Activated naive CD8-positive, alpha-beta T cell treated with anti-CD3 and anti-CD28 coated beads, Interleukin-2, amount 10 ng/mL, durations not matched to agents 7 days and 5 days (primary cell): ENCODE measurements at regions not wholly inside any gene's neighbourhood (a gene's known extent, or its start where the extent isn't known, plus 50 kb on each side); places are given as distances from the start of the nearest gene placed in this dataset.
"Not testable (repeated sequence)": the region's sequence is repeated elsewhere in the genome, so short reads cannot be mapped to it uniquely, and the experiment has no call there.

Source experiments
- ATAC-seq: fragments of 150-1000 bp; cut with Tn5 transposase; one replicate; pipeline ENCODE4 v1.10.0; 2021; ENCODE audit warnings: low read depth, moderate library complexity
- POLR2A ChIA-PET: fragments of 350-600 bp; sonication (Branson Sonifier 250); formaldehyde crosslinking; loops from one replicate; lab custom pipeline; 2021; ENCODE audit warnings: antibody characterized with exemption; lab: Charles Lee
- DNase-seq: peaks from one replicate; pipeline ENCODE4 v3.0.0; 2021
- H3K27ac Mint-ChIP-seq: one replicate; pipeline ENCODE4 v1.8.0; 2022; ENCODE audit warnings: mild to moderate bottlenecking, mixed read lengths
- H3K27me3 Mint-ChIP-seq: one replicate; pipeline ENCODE4 v1.8.0; 2022; ENCODE audit warnings: mild to moderate bottlenecking, moderate library complexity, mixed read lengths
- H3K36me3 Mint-ChIP-seq: one replicate; pipeline ENCODE4 v1.8.0; 2021; ENCODE audit warnings: mild to moderate bottlenecking, mixed read lengths
- H3K4me1 Mint-ChIP-seq: one replicate; pipeline ENCODE4 v1.8.0; 2021; ENCODE audit warnings: mixed read lengths
- H3K4me3 Mint-ChIP-seq: one replicate; pipeline ENCODE4 v1.8.0; 2022; ENCODE audit warnings: mild to moderate bottlenecking, moderate library complexity, mixed read lengths
- H3K9me3 Mint-ChIP-seq: one replicate; pipeline ENCODE4 v1.8.0; 2021; ENCODE audit warnings: mixed read lengths

DNA sequence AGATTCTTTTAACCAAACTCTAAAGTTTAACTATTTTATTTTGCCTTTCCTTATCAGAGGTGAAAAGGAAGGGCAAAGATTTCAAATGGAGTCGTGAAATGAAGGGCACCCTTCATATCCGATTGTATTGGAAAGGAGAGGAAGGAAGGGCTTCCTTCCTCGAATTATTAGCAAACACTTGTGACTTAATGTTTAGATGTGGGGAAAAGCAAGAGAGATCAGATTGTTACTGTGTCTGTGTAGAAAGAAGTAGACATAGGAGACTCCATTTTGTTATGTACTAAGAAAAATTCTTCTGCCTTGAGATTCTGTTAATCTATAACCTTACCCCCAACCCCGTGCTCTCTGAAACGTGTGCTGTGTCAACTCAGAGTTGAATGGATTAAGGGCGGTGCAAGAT, 291.5 kb downstream of the ABCC12 start:
- H3K27me3 Mint-ChIP-seq, H3K36me3 Mint-ChIP-seq, H3K9me3 Mint-ChIP-seq, ATAC-seq, POLR2A ChIA-PET, H3K4me1 Mint-ChIP-seq, H3K4me3 Mint-ChIP-seq, DNase-seq, H3K27ac Mint-ChIP-seq: not testable (repeated sequence)

DNA sequence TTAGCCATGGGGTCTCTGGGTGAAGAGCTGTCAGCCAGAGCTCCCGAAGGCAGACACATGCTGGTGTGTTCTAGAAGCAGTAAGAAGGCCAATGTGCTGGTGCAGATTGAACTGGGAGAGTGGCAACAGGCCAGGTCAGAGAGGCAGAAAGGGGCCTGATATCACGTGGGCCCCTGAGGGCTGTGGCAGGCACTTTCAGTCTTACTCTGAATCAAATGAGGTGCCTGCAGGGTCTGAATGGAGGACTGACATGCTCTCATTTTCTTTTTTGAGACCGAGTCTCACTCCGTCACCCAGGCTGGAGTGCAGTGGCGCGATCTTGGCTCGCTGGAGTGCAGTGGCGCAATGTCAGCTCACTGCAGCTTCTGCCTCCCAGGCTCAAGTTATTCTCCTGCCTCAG, 293.8 kb downstream of the ABCC12 start:
- Mint-ChIP-seq H3K9me3 (no peaks in the 10 kb centered on the region), H3K27me3 (peaks cover 2% of the 10 kb centered on the region), H3K4me3 (no peak overlapping the region), H3K27ac (no peak overlapping the region), H3K36me3 (no peaks in the 10 kb centered on the region), H3K4me1 (no peaks in the 10 kb centered on the region)
- ATAC-seq (no peak), DNase-seq (no peak)
- POLR2A ChIA-PET, result no interaction called here

DNA sequence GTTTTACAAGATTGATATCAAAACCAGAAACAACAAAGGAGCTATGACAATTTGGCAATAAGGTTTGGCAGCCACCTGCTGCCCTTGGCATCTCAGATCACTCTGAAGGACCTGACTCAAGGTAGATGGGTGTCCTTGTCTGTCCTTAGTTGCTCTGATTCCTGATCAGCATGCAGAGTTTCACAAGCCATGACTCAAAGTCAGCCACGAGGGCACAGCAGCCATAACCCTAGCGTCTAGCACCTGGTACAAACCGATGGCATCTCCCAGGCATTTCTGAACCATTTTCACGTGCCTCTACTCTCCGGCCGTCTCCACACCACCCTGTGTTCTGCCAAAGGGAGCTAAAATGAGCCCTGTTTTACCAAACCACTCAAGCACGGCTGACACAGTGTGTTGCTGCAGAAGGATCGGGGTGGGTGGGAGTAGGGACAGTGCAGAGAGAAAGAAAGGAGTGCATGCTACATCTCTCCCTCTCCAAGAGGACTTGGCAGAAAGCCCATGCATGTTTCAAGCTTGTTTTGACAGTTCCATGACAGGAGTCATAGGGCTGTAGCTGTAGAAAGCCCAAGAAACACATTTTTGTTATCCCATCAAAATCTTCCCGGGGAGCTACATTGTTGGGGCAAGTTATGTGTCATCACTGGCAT, 297.3 kb downstream of the ABCC12 start:
- peaks cover 2% of the 10 kb centered on the region for H3K36me3 Mint-ChIP-seq
- H3K4me3 Mint-ChIP-seq, result no peak overlapping the region
- no peak overlapping the region for H3K27ac Mint-ChIP-seq
- H3K27me3 Mint-ChIP-seq, result peaks cover 2% of the 10 kb centered on the region
- no peaks in the 10 kb centered on the region for H3K4me1 Mint-ChIP-seq
- no peak for ATAC-seq
- peaks cover 12% of the 10 kb centered on the region for H3K9me3 Mint-ChIP-seq
- no peak for DNase-seq
- POLR2A ChIA-PET, result no interaction called here

DNA sequence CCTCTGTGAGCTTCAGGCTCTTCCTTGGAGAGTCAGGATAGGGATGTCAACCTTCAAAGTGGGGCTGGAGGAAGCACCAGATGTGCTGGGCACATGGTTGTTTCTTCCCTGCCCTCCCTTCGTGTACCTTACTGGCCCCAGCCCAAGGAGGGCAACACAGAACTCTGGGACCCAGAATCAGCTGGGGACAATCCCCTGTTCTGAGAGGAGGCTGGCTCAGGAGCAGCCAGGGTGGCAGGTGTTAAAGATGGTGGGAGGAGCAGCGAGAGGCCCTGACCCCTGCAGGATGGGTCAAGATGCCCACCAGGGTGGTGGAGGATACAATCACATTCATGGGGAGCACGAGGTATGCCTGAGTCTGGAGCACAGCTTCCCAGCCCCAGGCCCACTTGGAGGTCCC, 300.4 kb downstream of the ABCC12 start:
- H3K27ac Mint-ChIP-seq, result no peak overlapping the region
- no peak for ATAC-seq
- POLR2A ChIA-PET, result no interaction called here
- peaks cover 2% of the 10 kb centered on the region for H3K36me3 Mint-ChIP-seq
- DNase-seq, result no peak
- H3K4me1 Mint-ChIP-seq, result no peaks in the 10 kb centered on the region
- H3K27me3 Mint-ChIP-seq, result peaks cover under 1% of the 10 kb centered on the region
- H3K9me3 Mint-ChIP-seq, result peaks cover 12% of the 10 kb centered on the region
- H3K4me3 Mint-ChIP-seq, result no peak overlapping the region

DNA sequence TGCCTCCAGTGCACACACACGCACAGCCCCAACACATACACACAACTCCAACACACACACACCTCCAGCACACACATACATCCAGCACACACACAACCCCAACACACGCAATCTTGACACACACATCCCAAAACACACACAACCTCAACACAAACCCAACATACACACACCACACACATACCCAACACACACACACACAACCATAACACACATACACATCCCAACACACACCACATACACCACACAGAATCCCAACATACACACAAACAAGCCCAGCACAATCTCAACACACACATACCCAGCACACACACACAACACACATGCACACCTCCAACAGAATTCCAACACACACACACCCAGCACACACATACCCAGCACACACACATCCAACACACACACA, 301.1 kb downstream of the ABCC12 start:
- DNase-seq, result no peak
- no peaks in the 10 kb centered on the region for H3K4me1 Mint-ChIP-seq
- H3K27ac Mint-ChIP-seq, result no peak overlapping the region
- peaks cover 2% of the 10 kb centered on the region for H3K36me3 Mint-ChIP-seq
- POLR2A ChIA-PET, result no interaction called here
- no peak overlapping the region for H3K4me3 Mint-ChIP-seq
- H3K27me3 Mint-ChIP-seq, result no peaks in the 10 kb centered on the region
- H3K9me3 Mint-ChIP-seq, result peaks cover 12% of the 10 kb centered on the region
- no peak for ATAC-seq

DNA sequence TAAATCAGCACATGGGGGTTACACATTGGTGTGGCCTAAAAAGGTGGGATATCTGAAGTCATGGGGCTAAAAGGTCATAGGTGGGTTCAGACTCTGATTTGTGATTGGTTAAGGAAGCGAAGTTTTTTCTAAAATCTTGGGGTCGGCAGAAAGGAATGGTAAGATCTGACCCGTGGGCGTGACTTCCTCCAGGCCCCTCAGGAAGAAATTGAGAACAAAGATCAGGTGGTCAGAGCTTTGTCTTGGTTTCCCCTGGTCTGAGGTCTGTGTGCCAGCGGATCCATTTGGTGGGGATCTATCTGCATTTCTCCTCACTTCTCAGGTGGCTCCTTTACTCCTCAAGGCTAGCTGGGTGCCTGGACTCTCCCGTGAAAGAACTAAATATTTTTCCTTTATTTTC, 302.8 kb downstream of the ABCC12 start:
- H3K9me3 Mint-ChIP-seq, result peaks cover 12% of the 10 kb centered on the region
- DNase-seq, result no peak
- H3K27me3 Mint-ChIP-seq, result no peaks in the 10 kb centered on the region
- ATAC-seq, result no peak
- no peak overlapping the region for H3K27ac Mint-ChIP-seq
- H3K36me3 Mint-ChIP-seq, result peaks cover 2% of the 10 kb centered on the region
- no peak overlapping the region for H3K4me3 Mint-ChIP-seq
- no peaks in the 10 kb centered on the region for H3K4me1 Mint-ChIP-seq
- POLR2A ChIA-PET, result no interaction called here

DNA sequence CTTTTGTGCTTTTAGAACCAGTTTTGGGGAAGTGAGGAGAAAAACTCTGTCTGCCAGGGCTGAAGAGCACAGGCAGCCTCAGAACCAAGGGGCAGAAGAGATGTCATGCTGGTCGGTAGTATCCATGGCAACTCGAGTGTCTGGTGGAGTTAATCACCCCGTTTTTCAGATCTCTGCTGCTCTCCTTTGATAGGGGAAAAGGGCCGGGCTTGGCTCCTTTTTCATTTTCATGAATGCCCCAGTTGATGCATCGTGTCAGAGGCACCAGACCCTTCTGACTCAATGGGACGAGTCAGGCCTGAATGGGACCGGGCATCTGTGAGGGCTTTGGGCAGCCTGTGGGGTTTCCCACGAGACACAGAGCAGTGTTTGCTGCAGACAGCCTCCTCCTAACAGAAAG, 304.6 kb downstream of the ABCC12 start:
- POLR2A ChIA-PET, result interaction anchor here (0.7 kb wide), 1 partner anchor 15 kb away, joined by 3 read pairs; no protein-coding TSS in a partner anchor
- DNase-seq, result no peak
- Mint-ChIP-seq H3K27ac (no peak overlapping the region), H3K4me1 (no peaks in the 10 kb centered on the region), H3K4me3 (no peak overlapping the region), H3K9me3 (peaks cover 12% of the 10 kb centered on the region), H3K27me3 (no peaks in the 10 kb centered on the region), H3K36me3 (peaks cover 2% of the 10 kb centered on the region)
- no peak for ATAC-seq

DNA sequence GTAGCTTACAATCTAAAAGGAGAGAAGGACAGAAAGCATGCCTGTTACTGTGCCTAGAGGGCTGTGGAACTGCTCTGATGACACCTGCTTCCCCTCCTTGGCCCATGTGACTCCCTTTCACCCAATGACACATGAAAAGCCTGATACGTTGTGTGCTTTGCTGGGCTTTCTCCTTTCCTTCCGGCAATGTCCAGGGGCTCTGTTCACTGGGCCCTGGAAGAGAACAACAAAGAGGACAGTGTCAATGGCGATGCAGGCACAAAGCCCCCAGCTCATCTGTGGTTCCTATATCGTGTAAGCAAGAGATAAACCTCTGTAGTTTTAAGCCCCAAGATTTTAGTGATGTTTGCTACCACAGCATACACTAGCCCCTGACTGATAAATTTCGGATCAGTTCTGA, 306.1 kb downstream of the ABCC12 start:
- DNase-seq, result no peak
- POLR2A ChIA-PET, result no interaction called here
- H3K9me3 Mint-ChIP-seq, result peaks cover 5% of the 10 kb centered on the region
- H3K27ac Mint-ChIP-seq, result no peak overlapping the region
- H3K27me3 Mint-ChIP-seq, result no peaks in the 10 kb centered on the region
- H3K4me3 Mint-ChIP-seq, result no peak overlapping the region
- no peak for ATAC-seq
- no peaks in the 10 kb centered on the region for H3K4me1 Mint-ChIP-seq
- H3K36me3 Mint-ChIP-seq, result peaks cover under 1% of the 10 kb centered on the region

DNA sequence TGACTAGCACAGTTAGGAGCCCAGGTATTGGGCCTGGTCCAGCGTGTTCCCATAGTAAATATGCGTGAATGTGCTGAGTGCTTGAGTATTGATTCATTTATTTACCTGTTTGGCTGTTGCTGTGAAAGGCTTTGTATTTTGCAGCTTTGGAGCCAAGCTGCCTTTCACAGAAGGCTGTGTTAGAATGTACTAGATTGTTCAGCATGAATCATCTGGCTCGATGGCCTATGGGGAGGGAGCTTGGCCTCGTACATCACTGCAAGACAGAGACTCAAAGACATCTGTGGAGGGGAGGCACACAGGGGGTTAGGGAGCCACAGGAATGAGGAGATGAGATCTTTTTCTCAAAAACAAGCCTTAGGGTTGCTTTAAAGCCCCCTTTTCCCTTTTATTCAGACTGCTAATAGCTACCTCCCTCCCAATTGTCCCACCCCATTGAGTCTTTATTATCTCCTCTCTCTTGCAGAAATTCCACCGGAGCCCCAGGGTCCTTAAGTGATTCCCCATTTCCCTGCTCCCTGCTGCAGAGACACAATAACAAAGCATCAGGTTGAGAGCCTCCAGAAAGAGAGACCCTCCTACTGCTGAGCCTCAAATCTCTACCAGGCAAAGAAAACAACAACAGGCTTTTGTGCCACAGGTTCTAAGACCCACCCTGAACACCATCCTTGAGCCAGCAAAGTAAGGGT, 307.2 kb downstream of the ABCC12 start:
- POLR2A ChIA-PET, result no interaction called here
- no peak for ATAC-seq

DNA sequence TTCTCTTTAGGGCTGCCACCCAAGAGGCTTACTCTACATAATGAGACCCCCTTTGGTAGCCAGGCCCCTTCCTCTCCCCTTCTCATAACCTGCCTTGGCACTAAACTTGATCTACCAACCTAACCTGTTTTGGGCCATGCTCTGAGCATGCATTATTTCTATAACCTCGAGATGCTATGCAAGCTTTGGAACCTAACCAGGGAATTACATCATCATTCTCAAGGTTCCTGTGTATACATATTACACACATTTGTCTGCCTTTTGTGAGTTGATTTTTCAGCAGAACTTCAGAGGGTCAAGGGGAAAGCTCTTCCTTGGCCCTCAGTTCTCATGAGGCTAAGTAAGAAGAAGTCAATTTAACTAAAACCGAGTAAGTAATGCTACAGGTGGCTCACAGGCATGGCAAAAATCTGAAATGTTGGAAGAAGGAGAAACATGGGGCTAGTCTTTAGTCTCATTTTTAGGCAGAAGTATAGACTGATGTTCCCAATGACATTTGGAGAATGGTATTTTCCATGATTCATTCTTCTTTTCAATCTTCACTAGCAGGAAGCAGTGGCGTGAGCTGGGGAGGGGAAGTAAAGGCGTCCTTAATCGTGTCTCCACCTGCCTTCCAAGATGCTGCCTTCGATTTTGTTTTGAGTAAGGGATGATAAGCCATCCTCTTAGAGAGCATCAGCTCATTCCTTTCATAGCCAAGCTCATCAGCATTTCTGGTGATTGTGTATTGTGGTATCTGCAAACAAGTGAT, 308.4 kb downstream of the ABCC12 start:
- DNase-seq (no peak), ATAC-seq (no peak)
- H3K4me1 Mint-ChIP-seq, result no peaks in the 10 kb centered on the region
- H3K27ac Mint-ChIP-seq, result no peak overlapping the region
- H3K27me3 Mint-ChIP-seq, result no peaks in the 10 kb centered on the region
- no peak overlapping the region for H3K4me3 Mint-ChIP-seq
- H3K9me3 Mint-ChIP-seq, result no peaks in the 10 kb centered on the region
- POLR2A ChIA-PET, result no interaction called here
- H3K36me3 Mint-ChIP-seq, result no peaks in the 10 kb centered on the region

More for the DNA sequence above, 307.2 kb downstream of the ABCC12 start:
- DNase-seq, result no peak
- Mint-ChIP-seq H3K9me3 (no peaks in the 10 kb centered on the region), H3K27me3 (no peaks in the 10 kb centered on the region), H3K36me3 (no peaks in the 10 kb centered on the region), H3K4me1 (no peaks in the 10 kb centered on the region), H3K27ac (no peak overlapping the region), H3K4me3 (no peak overlapping the region)

DNA sequence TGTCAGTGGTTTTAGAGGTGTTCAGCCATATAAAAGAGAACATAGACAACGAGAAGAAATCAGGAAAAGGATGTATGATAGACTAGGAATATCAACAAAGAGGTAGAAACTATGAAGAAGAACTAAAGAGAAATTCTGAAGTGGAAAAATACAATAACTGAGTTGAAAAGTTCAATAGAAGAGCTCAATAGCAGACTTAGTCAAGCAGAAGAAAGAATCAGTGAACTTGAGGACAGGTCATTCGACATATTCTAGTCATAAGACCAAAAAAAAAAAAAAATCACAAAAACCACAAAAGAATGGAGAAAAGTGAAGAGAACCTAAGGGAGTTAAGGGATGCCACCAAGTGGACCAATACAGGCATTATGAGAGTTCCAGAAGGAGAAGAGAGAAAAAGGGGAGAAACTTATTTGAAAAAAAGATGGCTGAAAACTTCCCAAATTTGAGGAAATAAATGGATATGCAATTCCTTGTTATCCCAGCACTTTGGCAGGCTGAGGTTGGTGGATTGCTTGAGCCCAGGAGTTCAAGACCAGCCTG, 321.2 kb downstream of the ABCC12 start:
- Mint-ChIP-seq H3K4me1 (no peaks in the 10 kb centered on the region), H3K27me3 (no peaks in the 10 kb centered on the region), H3K4me3 (no peak overlapping the region), H3K9me3 (peaks cover 17% of the 10 kb centered on the region), H3K27ac (no peak overlapping the region), H3K36me3 (no peaks in the 10 kb centered on the region)
- no peak for DNase-seq
- no peak for ATAC-seq
- POLR2A ChIA-PET, result no interaction called here

DNA sequence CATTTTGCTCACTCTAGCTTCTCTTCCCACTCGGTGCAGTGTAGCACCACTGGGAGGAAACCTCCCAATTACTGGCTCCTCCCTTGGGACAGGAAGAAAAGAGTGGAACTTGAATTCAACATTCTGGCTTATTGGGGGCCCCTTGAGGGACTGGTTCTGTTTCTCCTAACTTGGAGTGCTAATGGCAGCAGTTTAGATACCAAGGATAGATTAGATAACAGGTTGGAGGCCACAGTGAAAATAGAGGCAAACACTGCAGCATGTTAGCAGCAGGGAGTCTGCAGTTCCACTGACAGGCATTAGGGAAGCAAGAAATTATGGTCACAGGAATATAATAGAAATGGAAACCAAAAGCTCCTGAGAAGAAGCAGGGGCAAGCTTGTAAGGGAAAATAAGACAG, 322.0 kb downstream of the ABCC12 start:
- POLR2A ChIA-PET, result no interaction called here
- DNase-seq (no peak), ATAC-seq (no peak)
- Mint-ChIP-seq H3K27me3 (no peaks in the 10 kb centered on the region), H3K4me3 (no peak overlapping the region), H3K4me1 (no peaks in the 10 kb centered on the region), H3K27ac (no peak overlapping the region), H3K9me3 (peaks cover 16% of the 10 kb centered on the region), H3K36me3 (no peaks in the 10 kb centered on the region)

DNA sequence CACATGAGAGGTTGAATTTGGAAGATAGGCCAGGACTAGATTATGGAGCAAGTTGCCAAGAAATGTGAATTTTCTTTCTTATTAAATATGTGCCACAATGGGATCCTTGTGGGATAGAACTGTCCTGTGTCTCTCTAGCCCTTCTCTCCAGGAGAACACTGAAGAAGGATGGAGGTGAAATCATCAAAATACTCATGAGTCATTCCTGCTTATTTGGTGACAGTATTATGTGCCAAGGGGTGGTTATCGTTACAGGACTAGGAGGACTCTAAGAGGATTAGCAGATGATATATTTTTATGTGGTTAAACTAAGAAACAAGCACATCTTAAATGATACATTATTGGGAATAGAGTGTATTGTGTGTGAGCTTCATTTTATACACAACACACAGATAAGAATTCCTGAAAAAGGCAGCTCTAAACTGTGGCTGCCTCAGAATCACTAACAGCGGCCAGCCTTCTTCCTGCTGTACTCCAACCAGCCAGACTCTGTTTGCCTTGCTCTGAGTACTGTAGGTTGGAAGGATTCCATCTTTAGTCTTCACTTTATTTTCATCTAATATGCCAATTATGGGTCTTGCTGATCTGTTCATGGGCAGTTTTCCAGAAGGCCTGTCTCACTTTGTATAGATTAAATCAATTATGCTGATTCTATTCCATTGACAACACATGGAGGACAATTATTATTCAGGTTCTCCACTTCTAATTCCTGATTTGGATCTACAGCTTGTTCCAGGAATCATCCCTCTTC, 325.8 kb downstream of the ABCC12 start:
- H3K36me3 Mint-ChIP-seq, result no peaks in the 10 kb centered on the region
- H3K9me3 Mint-ChIP-seq, result peaks cover 21% of the 10 kb centered on the region
- H3K4me3 Mint-ChIP-seq, result no peak overlapping the region

More for the DNA sequence above, 325.8 kb downstream of the ABCC12 start:
- DNase-seq (no peak), ATAC-seq (no peak)
- POLR2A ChIA-PET, result no interaction called here
- Mint-ChIP-seq H3K27ac (no peak overlapping the region), H3K4me1 (no peaks in the 10 kb centered on the region), H3K27me3 (no peaks in the 10 kb centered on the region)
